Mucosa of stomach (tissue), 1 donor: ENCODE measurements at regions not wholly inside any gene's neighbourhood (a gene's known extent, or its start where the extent isn't known, plus 50 kb on each side); places are given as distances from the start of the nearest gene placed in this dataset.

ENCODE experiments used
- H3K27me3 ChIP-seq: one replicate; pipeline ENCODE4 v1.7.0; 2013; ENCODE audit warnings: mild to moderate bottlenecking, low read length; ENCODE audit not compliant: control insufficient read depth, insufficient read depth
- H3K36me3 ChIP-seq: one replicate; pipeline ENCODE4 v1.7.0; 2013; ENCODE audit warnings: low read length; ENCODE audit not compliant: control insufficient read depth, insufficient read depth
- H3K4me1 ChIP-seq: one replicate; pipeline ENCODE4 v1.7.0; 2013; ENCODE audit warnings: mild to moderate bottlenecking, low read length; ENCODE audit not compliant: control insufficient read depth, insufficient read depth
- H3K4me3 ChIP-seq: one replicate; pipeline ENCODE4 v1.7.0; 2013; ENCODE audit warnings: low read length
- H3K9ac ChIP-seq: one replicate; pipeline ENCODE4 v1.7.0; 2013; ENCODE audit warnings: mild to moderate bottlenecking, low read length, moderate library complexity
- H3K9me3 ChIP-seq: one replicate; pipeline ENCODE4 v1.7.0; 2013; ENCODE audit warnings: mild to moderate bottlenecking, low read length, moderate library complexity; ENCODE audit not compliant: control insufficient read depth
- donor health status: Pancreatic carcinoma.

DNA sequence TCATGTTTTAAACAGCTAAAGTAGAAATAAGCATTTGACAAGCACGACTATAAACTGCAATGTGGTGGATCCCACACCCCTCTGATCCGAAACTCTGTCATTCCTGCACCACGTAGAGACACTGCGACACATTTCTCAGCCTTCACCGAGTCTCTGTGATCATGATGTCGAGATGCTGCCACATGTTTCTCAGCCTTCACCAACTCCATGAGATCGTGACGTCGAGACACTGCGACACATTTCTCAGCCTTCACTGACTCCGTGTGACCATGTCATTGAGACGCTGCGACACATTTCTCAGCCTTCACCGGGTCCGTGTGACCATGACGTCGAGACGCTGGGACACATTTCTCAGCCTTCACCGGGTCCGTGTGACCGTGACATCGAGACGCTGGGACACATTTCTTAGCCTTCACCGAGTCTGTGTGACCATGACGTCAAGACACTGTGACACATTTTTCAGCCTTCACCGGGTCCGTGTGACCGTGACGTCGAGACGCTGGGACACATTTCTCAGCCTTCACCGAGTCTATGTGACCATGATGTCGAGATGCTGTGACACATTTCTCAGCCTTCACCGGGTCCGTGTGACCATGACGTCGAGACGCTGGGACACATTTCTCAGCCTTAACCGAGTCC lies 143.0 kb downstream of the TTLL2 start:
- peaks cover 4% of the 10 kb centered on the region for H3K27me3 ChIP-seq
- no peak overlapping the region for H3K4me3 ChIP-seq
- no peaks in the 10 kb centered on the region for H3K36me3 ChIP-seq
- H3K9ac ChIP-seq = no peak overlapping the region
- H3K4me1 ChIP-seq = peaks cover 9% of the 10 kb centered on the region
- H3K9me3 ChIP-seq = no peaks in the 10 kb centered on the region

- Histone ChIP-seq H3K4me3 (no peak overlapping the region), H3K36me3 (no peaks in the 10 kb centered on the region), H3K9me3 (no peaks in the 10 kb centered on the region), H3K9ac (no peak overlapping the region), H3K4me1 (no peaks in the 10 kb centered on the region), H3K27me3 (peaks cover 4% of the 10 kb centered on the region)
Observed at GRCh38 chr6:167469101-167469500, 144.2 kb downstream of the TTLL2 start.

- no peaks in the 10 kb centered on the region for H3K9me3 ChIP-seq
- no peak overlapping the region for H3K9ac ChIP-seq
- H3K4me3 ChIP-seq = no peak overlapping the region
- peaks cover 4% of the 10 kb centered on the region for H3K27me3 ChIP-seq
- H3K4me1 ChIP-seq = no peaks in the 10 kb centered on the region
- no peaks in the 10 kb centered on the region for H3K36me3 ChIP-seq
Observed at GRCh38 chr6:167469672-167470071, 144.8 kb downstream of the TTLL2 start.

GRCh38 chr6:167470101-167470835 lies 145.4 kb downstream of the TTLL2 start:
- H3K36me3 ChIP-seq = no peaks in the 10 kb centered on the region
- H3K9ac ChIP-seq = no peak overlapping the region
- H3K4me3 ChIP-seq = no peak overlapping the region
- H3K27me3 ChIP-seq = peaks cover 4% of the 10 kb centered on the region
- no peaks in the 10 kb centered on the region for H3K4me1 ChIP-seq
- no peaks in the 10 kb centered on the region for H3K9me3 ChIP-seq

DNA sequence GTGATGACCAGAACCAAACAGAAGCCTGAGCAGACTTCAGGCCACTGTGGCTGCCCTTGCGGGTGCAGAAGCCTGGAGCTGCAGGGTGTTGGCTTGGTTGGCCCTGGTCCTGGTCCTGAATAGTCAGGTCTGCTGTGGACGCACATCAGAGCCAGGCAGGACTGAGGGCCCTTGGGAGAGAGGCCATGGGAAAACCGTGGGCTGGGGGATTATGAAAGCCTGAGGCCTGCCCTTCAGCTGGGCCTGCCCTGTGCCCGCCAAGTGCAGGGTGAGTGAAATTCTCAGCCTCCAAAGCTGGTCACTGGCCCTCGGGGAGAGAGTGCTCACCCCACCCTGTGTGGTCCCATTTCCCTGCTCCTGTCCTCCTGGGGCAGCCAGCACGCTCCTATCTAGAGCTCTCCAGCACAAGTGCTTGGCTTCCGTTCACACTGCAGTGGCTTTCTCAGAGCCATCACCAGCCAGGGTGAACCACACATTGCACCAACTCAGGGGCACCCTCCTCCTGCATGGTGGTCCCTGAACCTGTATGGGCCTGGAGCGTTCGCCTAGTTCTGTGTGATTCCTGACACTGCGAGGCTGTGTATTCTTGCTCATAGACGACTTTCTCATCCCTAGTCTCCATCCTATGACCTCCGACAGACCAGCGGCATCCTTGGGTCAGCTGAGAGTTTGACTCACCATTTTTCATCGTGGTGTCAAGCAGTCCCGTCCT lies 146.1 kb downstream of the TTLL2 start:
- Histone ChIP-seq H3K9ac (no peak overlapping the region), H3K4me3 (no peak overlapping the region), H3K36me3 (no peaks in the 10 kb centered on the region), H3K4me1 (no peaks in the 10 kb centered on the region), H3K27me3 (peaks cover 4% of the 10 kb centered on the region), H3K9me3 (no peaks in the 10 kb centered on the region)

GRCh38 chr6:167471548-167471930 lies 146.7 kb downstream of the TTLL2 start:
- no peaks in the 10 kb centered on the region for H3K36me3 ChIP-seq
- H3K9ac ChIP-seq = no peak overlapping the region
- no peaks in the 10 kb centered on the region for H3K9me3 ChIP-seq
- H3K4me3 ChIP-seq = no peak overlapping the region
- H3K27me3 ChIP-seq = peaks cover 4% of the 10 kb centered on the region
- no peaks in the 10 kb centered on the region for H3K4me1 ChIP-seq

- peaks cover 4% of the 10 kb centered on the region for H3K27me3 ChIP-seq
- H3K4me3 ChIP-seq = no peak overlapping the region
- no peaks in the 10 kb centered on the region for H3K36me3 ChIP-seq
- no peaks in the 10 kb centered on the region for H3K9me3 ChIP-seq
- H3K9ac ChIP-seq = no peak overlapping the region
- H3K4me1 ChIP-seq = no peaks in the 10 kb centered on the region
Observed at GRCh38 chr6:167472148-167472547, 147.3 kb downstream of the TTLL2 start.

GRCh38 chr6:167472880-167473279 lies 148.0 kb downstream of the TTLL2 start:
- Histone ChIP-seq H3K27me3 (peaks cover 4% of the 10 kb centered on the region), H3K4me1 (no peaks in the 10 kb centered on the region), H3K9me3 (no peaks in the 10 kb centered on the region)

DNA sequence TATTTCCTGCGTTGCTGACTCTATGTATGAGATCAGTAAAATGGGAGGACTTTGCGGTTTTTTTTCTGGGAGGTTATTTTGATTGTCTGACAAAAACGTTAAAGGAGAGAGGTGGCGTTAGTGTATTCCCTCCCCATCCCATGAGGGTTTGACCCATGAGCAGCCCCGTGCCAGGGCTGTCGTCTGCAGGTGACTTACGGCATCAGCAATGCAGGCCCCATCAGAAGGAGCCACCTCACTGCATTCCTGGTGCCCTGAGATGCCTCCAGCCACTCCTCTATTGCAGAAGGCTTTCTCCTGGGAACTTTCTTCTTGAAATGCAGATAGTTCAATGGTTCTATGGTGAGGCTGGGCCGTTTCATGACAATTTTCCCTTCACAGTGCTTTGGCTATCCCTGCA lies 149.3 kb downstream of the TTLL2 start:
- H3K9me3 ChIP-seq = no peaks in the 10 kb centered on the region
- no peaks in the 10 kb centered on the region for H3K36me3 ChIP-seq
- H3K4me3 ChIP-seq = no peak overlapping the region
- H3K9ac ChIP-seq = no peak overlapping the region
- H3K27me3 ChIP-seq = peaks cover 4% of the 10 kb centered on the region
- H3K4me1 ChIP-seq = no peaks in the 10 kb centered on the region

More at GRCh38 chr6:167472880-167473279, 148.0 kb downstream of the TTLL2 start:
- Histone ChIP-seq H3K4me3 (no peak overlapping the region), H3K36me3 (no peaks in the 10 kb centered on the region), H3K9ac (no peak overlapping the region)

GRCh38 chr6:167474725-167475124 lies 149.8 kb downstream of the TTLL2 start:
- Histone ChIP-seq H3K4me3 (no peak overlapping the region), H3K27me3 (peaks cover 4% of the 10 kb centered on the region), H3K36me3 (no peaks in the 10 kb centered on the region), H3K9me3 (no peaks in the 10 kb centered on the region), H3K9ac (no peak overlapping the region), H3K4me1 (peaks cover under 1% of the 10 kb centered on the region)

DNA sequence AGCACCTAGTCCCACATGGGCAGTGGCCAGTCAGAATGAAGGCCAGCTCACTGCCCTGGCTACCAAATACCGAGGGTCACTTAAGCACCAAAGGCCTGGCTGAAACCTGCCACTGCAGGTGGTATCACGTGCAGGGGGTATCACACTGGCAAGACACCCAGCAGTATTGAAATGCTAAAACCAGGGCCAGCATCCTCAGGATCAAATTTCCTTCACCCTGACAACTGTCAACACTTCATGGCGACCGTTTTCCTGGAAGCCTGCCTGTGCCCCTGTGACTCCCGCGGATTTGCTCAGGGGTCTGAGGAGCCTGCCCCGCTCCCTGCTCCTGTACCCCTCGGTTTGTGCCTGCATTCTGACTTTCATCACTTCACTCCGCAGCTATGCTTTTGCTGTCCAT lies 151.1 kb downstream of the TTLL2 start:
- Histone ChIP-seq H3K27me3 (peaks cover 4% of the 10 kb centered on the region), H3K36me3 (no peaks in the 10 kb centered on the region), H3K4me1 (peaks cover 5% of the 10 kb centered on the region), H3K9me3 (no peaks in the 10 kb centered on the region), H3K9ac (no peak overlapping the region), H3K4me3 (no peak overlapping the region)
